ENCODE measurements at regions not wholly inside any gene's neighbourhood (a gene's known extent, or its start where the extent isn't known, plus 50 kb on each side); places are given as distances from the start of the nearest gene placed in this dataset.

- no peak for TF ChIP-seq CTCF (IDR thresholded peaks at IDR 0.05)
- no peak for TF ChIP-seq POLR2A (IDR thresholded peaks at IDR 0.05)
- TF ChIP-seq EP300 (IDR thresholded peaks at IDR 0.05) = no peak
- Histone ChIP-seq H3K4me1 (no peaks in the 10 kb centered on the region), H3K27me3 (no peaks in the 10 kb centered on the region), H3K9me3 (no peaks in the 10 kb centered on the region), H3K36me3 (no peaks in the 10 kb centered on the region), H3K4me3 (peak overlapping the region; percentile 10 to 34 (median 20)), H3K27ac (no peak overlapping the region)
- WGBS, 2 donors = 57 to 59% methylated on average over 7 of the region's 7 CpGs
- no peak for DNase-seq (ENCODE audit: low spot score in 2 of 2)
Measured at GRCh38 chr4:59818656-59819055, 1381.5 kb upstream of the ADGRL3 start.

GRCh38 chr4:59823311-59823710 is 1376.8 kb upstream of the ADGRL3 start:
- DNase-seq (ENCODE audit: low spot score in 2 of 2) = no peak
- no peaks in the 10 kb centered on the region for H3K4me1 ChIP-seq
- H3K27ac ChIP-seq = no peak overlapping the region
- no peaks in the 10 kb centered on the region for H3K36me3 ChIP-seq
- no peaks in the 10 kb centered on the region for H3K9me3 ChIP-seq
- no peak overlapping the region for H3K4me3 ChIP-seq
- TF ChIP-seq POLR2A (IDR thresholded peaks at IDR 0.05) = no peak
- no peak for TF ChIP-seq CTCF (IDR thresholded peaks at IDR 0.05)
- TF ChIP-seq EP300 (IDR thresholded peaks at IDR 0.05) = no peak
- WGBS, 2 donors = 58 to 76% methylated on average over 2 of the region's 2 CpGs
- H3K27me3 ChIP-seq = no peaks in the 10 kb centered on the region

- Histone ChIP-seq H3K4me3 (no peak overlapping the region), H3K36me3 (no peaks in the 10 kb centered on the region), H3K4me1 (no peaks in the 10 kb centered on the region), H3K27ac (no peak overlapping the region), H3K27me3 (no peaks in the 10 kb centered on the region), H3K9me3 (no peaks in the 10 kb centered on the region)
- no peak for DNase-seq (ENCODE audit: low spot score in 2 of 2)
- TF ChIP-seq EP300 (IDR thresholded peaks at IDR 0.05) = no peak
- WGBS, 2 donors = 78 to 79% methylated on average over 6 of the region's 6 CpGs
Measured at GRCh38 chr4:59825104-59825503, 1375.0 kb upstream of the ADGRL3 start.

GRCh38 chr4:59831746-59832145 is 1368.4 kb upstream of the ADGRL3 start:
- no peaks in the 10 kb centered on the region for H3K36me3 ChIP-seq
- H3K9me3 ChIP-seq = no peaks in the 10 kb centered on the region
- H3K4me1 ChIP-seq = no peaks in the 10 kb centered on the region
- no peak overlapping the region for H3K27ac ChIP-seq
- no peak overlapping the region for H3K4me3 ChIP-seq
- no peak for TF ChIP-seq POLR2A (IDR thresholded peaks at IDR 0.05)
- no peaks in the 10 kb centered on the region for H3K27me3 ChIP-seq
- 77 to 91% methylated on average over 1 to 2 of the region's 2 CpGs for WGBS, 2 donors
- no peak for DNase-seq (ENCODE audit: low spot score in 2 of 2)

GRCh38 chr4:59834943-59835342 is 1365.2 kb upstream of the ADGRL3 start:
- Histone ChIP-seq H3K9me3 (no peaks in the 10 kb centered on the region), H3K27me3 (no peaks in the 10 kb centered on the region), H3K4me1 (no peaks in the 10 kb centered on the region), H3K36me3 (no peaks in the 10 kb centered on the region), H3K27ac (no peak overlapping the region), H3K4me3 (no peak overlapping the region)
- TF ChIP-seq EP300 (IDR thresholded peaks at IDR 0.05) (no peak), POLR2A (IDR thresholded peaks at IDR 0.05) (no peak), CTCF (IDR thresholded peaks at IDR 0.05) (no peak)
- DNase-seq (ENCODE audit: low spot score in 2 of 2) = no peak

GRCh38 chr4:59837751-59838150 is 1362.4 kb upstream of the ADGRL3 start:
- no peaks in the 10 kb centered on the region for H3K9me3 ChIP-seq
- H3K4me3 ChIP-seq = no peak overlapping the region
- no peak for TF ChIP-seq CTCF (IDR thresholded peaks at IDR 0.05)
- TF ChIP-seq EP300 (IDR thresholded peaks at IDR 0.05) = no peak
- no peak for TF ChIP-seq POLR2A (IDR thresholded peaks at IDR 0.05)
- no peak overlapping the region for H3K27ac ChIP-seq
- 83% methylated on average over 1 of the region's 1 CpG for WGBS, 2 donors
- DNase-seq (ENCODE audit: low spot score in 2 of 2) = no peak
- H3K27me3 ChIP-seq = no peaks in the 10 kb centered on the region
- H3K4me1 ChIP-seq = no peaks in the 10 kb centered on the region
- no peaks in the 10 kb centered on the region for H3K36me3 ChIP-seq

Data from tibial nerve (tissue), 4 donors.